GM12872 (cell line): ENCODE measurements at regions not wholly inside any gene's neighbourhood (a gene's known extent, or its start where the extent isn't known, plus 50 kb on each side); places are given as distances from the start of the nearest gene placed in this dataset.

Experiments
- TF ChIP-seq, protein P1 (sequence below): IDR thresholded peaks from 3 replicates; pipeline ENCODE4 v1.5.1; 2011; ENCODE audit warnings: low read depth, mild to moderate bottlenecking, low read length, moderate library complexity; ENCODE audit not compliant: insufficient read depth

DNA sequence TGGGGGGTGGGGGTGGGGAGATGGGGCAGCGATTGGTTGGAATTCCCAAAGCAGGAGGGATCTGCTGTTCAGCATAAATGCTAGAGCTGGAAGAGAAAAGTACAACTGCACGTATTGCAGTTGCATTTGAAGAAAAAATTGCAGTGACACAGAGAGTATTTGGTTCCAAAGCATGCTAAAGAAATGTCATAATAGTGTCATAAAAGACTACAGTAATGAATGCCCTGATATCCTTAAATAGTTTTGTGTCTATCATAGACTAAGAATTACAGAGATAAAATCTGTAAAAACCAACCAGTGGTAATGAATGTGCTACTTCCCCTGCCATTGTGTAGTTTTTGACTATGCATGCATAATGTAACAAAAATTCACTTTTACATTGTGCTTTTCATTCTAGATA is 693.6 kb upstream of the SLC35B3 start:
- TF ChIP-seq, protein P1, sequence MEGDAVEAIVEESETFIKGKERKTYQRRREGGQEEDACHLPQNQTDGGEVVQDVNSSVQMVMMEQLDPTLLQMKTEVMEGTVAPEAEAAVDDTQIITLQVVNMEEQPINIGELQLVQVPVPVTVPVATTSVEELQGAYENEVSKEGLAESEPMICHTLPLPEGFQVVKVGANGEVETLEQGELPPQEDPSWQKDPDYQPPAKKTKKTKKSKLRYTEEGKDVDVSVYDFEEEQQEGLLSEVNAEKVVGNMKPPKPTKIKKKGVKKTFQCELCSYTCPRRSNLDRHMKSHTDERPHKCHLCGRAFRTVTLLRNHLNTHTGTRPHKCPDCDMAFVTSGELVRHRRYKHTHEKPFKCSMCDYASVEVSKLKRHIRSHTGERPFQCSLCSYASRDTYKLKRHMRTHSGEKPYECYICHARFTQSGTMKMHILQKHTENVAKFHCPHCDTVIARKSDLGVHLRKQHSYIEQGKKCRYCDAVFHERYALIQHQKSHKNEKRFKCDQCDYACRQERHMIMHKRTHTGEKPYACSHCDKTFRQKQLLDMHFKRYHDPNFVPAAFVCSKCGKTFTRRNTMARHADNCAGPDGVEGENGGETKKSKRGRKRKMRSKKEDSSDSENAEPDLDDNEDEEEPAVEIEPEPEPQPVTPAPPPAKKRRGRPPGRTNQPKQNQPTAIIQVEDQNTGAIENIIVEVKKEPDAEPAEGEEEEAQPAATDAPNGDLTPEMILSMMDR, result no peak

DNA sequence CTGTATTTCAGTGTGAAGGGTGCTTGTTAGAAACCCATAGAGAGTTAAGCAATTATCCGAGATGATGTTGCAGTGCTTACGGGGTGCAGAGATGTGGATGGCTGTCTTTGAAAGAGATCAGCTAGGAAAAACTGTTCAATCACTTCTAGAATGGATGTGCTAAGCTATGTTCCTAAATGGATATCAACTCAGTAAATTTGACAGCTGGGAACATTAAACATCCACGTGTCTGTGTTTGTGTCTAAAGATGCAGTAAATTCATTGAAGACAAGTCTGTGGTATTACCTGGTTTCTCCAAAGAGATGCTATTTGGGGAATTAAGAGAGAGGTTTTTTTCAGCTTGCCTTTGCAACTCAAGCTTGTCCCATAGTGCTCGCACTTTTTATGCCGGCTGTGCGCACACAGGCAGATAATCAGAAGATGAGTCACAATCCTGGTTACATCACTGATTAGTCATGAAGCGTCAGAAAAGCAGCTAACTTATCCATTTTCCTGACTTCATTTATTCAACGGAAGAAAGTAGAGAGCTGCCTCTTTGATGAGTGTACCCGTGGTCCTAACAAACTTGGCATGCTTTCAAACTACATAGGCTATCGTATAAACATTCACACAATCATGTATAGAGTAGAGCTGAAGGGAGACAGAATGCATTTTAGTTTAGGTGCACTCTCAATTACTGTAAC is 691.7 kb upstream of the SLC35B3 start:
- TF ChIP-seq, protein P1, result no peak

DNA sequence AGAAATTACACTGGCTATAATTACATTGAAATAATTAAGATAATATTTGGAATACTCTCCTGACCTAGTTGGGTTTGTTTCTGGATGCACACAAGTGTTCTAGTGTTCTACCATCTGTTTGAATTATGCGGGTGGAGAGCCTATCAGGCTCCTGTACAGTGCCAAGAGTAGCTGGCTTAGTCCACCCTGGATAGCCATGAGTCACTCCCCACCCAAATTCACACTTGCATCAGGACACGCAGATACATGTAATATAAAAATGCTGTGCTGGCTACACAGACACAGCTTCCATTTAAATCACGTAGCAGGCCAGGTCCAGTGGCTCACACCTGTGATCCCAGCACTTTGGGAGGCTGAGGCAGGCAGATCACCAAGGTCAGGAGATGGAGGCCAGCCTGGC is 686.2 kb upstream of the SLC35B3 start:
- TF ChIP-seq, protein P1, result no peak

DNA sequence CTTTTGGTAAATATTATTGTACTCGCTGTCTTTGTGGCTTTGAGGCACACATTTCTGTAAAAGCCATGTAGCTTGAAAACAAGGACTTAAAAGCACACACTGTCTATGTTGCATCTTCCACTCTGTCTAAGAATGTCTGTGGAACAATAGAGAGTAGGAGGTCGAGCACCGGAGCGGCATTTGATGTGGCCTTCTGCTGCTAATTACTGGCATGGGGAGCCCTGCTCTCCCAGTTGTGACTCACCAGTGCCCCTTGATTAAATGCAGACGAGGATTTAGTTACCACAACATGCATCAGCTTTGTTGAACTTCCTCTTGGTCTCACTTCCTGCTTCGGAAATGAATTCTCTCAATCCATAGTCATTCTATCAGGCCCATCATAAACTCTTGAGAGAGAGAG is 680.7 kb upstream of the SLC35B3 start:
- TF ChIP-seq, protein P1, result no peak

DNA sequence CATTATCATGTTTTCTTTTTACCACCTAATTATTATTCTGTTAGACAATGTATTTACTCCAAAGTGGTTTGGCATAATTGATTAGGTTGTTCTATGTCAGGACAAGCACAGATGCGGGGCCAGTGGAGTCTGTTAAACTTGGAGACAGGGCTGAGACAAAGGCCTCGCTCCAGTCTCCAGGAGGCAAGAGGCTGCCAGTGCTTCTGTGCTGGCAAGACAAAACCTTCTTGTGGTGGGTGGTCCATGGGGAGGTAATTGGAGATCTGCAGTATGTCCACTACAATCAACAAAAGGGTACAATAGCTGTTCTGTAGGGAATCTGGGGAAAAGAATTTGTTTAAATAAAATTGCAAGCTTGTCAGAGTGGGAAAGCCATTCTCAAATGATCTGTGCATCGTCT is 677.2 kb upstream of the SLC35B3 start:
- TF ChIP-seq, protein P1, result no peak

DNA sequence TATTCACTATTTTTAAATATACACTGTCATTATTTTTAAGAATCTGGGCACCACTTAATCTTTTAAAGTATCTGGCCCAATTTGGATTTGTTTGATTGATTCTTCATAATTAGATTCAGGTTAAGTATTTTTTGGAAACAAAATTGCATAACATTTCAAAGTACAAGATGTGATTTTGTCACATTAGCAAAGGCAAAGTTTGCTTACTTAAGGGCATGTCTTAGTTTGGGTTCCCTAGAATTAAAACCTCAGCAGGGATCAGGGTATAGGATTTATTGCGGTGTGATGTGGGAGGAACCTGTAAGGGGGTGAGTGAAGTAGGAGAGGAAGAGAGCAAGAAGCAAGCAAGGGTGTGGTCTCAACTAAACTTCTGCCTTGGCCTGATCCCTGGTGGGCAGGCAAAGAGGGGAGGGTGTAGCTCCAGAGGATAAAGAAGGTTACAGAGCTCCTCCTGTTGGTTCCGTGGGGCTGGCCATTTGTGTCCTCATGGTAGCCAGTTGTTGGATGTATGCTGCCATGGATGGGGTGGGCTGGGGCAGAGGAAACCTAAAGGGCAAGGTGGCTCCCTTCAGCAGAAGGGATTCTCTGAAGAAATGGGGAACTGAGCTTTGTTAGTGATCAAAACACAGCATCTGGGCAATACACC is 668.7 kb upstream of the SLC35B3 start:
- TF ChIP-seq, protein P1, result no peak

DNA sequence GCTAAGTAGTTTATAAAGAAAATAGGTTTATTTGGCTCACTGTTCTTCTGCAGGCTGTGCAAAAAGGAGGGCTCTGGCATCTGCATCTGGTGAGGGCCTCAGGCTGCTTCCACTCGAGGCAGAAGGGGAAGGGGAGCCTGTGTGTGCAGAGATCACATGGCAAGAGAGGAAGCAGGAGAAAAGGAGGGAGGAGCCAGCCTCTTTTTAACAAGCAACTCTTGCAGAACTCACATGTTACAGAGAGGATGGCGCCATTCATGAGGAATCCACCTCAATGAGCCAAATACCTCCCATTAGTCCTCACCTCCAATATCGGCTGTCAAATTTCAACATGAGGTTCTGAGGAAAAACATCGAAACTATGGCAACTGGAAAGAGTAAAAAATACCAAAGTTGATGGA is 666.6 kb upstream of the SLC35B3 start:
- TF ChIP-seq, protein P1, result no peak
